ENCODE measurements at regions not wholly inside any gene's neighbourhood (a gene's known extent, or its start where the extent isn't known, plus 50 kb on each side); places are given as distances from the start of the nearest gene placed in this dataset.

GRCh38 chrX:109841869-109842579, 109.0 kb upstream of the ACSL4 start:
- FAIRE-seq (peak; percentile 58), DNase-seq (ENCODE audit: low read depth) (peak; percentile 47)
- no peak for TF ChIP-seq CTCF (IDR thresholded peaks at IDR 0.05; ENCODE audit: insufficient read depth, low read depth, low read length)
- H3K79me2 ChIP-seq (ENCODE audit: insufficient read depth, low read length), result no peaks in the 10 kb centered on the region
- no peak overlapping the region for H2AFZ ChIP-seq (ENCODE audit: low read depth, low read length)
- no peaks in the 10 kb centered on the region for H4K20me1 ChIP-seq (ENCODE audit: insufficient read depth, low read length)
- H3K27me3 ChIP-seq (ENCODE audit: insufficient read depth, low read length), result no peaks in the 10 kb centered on the region
- Mint-ChIP-seq H3K27me3 (ENCODE audit: low read depth, unreplicated experiment) (no peaks in the 10 kb centered on the region), H3K36me3 (ENCODE audit: low read depth, unreplicated experiment) (no peaks in the 10 kb centered on the region), H3K4me1 (ENCODE audit: low read depth, unreplicated experiment) (peaks cover 11% of the 10 kb centered on the region), H3K4me3 (ENCODE audit: unreplicated experiment) (no peak overlapping the region), H3K27ac (ENCODE audit: unreplicated experiment) (peak overlapping the region; percentile 72), H3K9me3 (ENCODE audit: unreplicated experiment) (no peaks in the 10 kb centered on the region)
- H3K9ac ChIP-seq (ENCODE audit: low read length), result no peak overlapping the region
- no peaks in the 10 kb centered on the region for H3K36me3 ChIP-seq (ENCODE audit: insufficient read depth, low read length)
- H3K27ac ChIP-seq (ENCODE audit: low read depth, low read length), result no peak overlapping the region
- peak overlapping the region; percentile 11 for H3K4me2 ChIP-seq (ENCODE audit: low read length)
- H3K4me1 ChIP-seq (ENCODE audit: insufficient read depth, low read length), result peaks cover 21% of the 10 kb centered on the region
- no peaks in the 10 kb centered on the region for H3K9me3 ChIP-seq (ENCODE audit: insufficient read depth, low read depth, low read length)
- H3K4me3 ChIP-seq (ENCODE audit: insufficient read depth, low read depth, low read length), result no peak overlapping the region

- Histone ChIP-seq H3K27ac (ENCODE audit: low read depth, low read length) (no peak overlapping the region), H3K4me2 (ENCODE audit: low read length) (no peak overlapping the region), H3K27me3 (ENCODE audit: insufficient read depth, low read length) (no peaks in the 10 kb centered on the region), H2AFZ (ENCODE audit: low read depth, low read length) (no peak overlapping the region), H4K20me1 (ENCODE audit: insufficient read depth, low read length) (no peaks in the 10 kb centered on the region), H3K9me3 (ENCODE audit: insufficient read depth, low read depth, low read length) (no peaks in the 10 kb centered on the region), H3K79me2 (ENCODE audit: insufficient read depth, low read length) (no peaks in the 10 kb centered on the region), H3K4me3 (ENCODE audit: insufficient read depth, low read depth, low read length) (no peak overlapping the region), H3K36me3 (ENCODE audit: insufficient read depth, low read length) (no peaks in the 10 kb centered on the region), H3K9ac (ENCODE audit: low read length) (no peak overlapping the region), H3K4me1 (ENCODE audit: insufficient read depth, low read length) (peaks cover 24% of the 10 kb centered on the region)
- no peak overlapping the region for H3K4me3 Mint-ChIP-seq (ENCODE audit: unreplicated experiment)
- no peaks in the 10 kb centered on the region for H3K36me3 Mint-ChIP-seq (ENCODE audit: low read depth, unreplicated experiment)
- DNase-seq (ENCODE audit: low read depth) (no peak), FAIRE-seq (no peak)
- no peaks in the 10 kb centered on the region for H3K27me3 Mint-ChIP-seq (ENCODE audit: low read depth, unreplicated experiment)
- TF ChIP-seq CTCF (IDR thresholded peaks at IDR 0.05; ENCODE audit: insufficient read depth, low read depth, low read length) (no peak), EZH2 (IDR thresholded peaks at IDR 0.05; ENCODE audit: insufficient read depth, low read length) (no peak)
- peaks cover 17% of the 10 kb centered on the region for H3K4me1 Mint-ChIP-seq (ENCODE audit: low read depth, unreplicated experiment)
- no peak overlapping the region for H3K27ac Mint-ChIP-seq (ENCODE audit: unreplicated experiment)
- no peaks in the 10 kb centered on the region for H3K9me3 Mint-ChIP-seq (ENCODE audit: unreplicated experiment)
Measured at GRCh38 chrX:109842611-109843010, 109.6 kb upstream of the ACSL4 start.

- Histone ChIP-seq H4K20me1 (ENCODE audit: insufficient read depth, low read length) (no peaks in the 10 kb centered on the region), H2AFZ (ENCODE audit: low read depth, low read length) (no peak overlapping the region), H3K4me3 (ENCODE audit: insufficient read depth, low read depth, low read length) (no peak overlapping the region), H3K9ac (ENCODE audit: low read length) (no peak overlapping the region), H3K9me3 (ENCODE audit: insufficient read depth, low read depth, low read length) (no peaks in the 10 kb centered on the region), H3K4me1 (ENCODE audit: insufficient read depth, low read length) (peaks cover 32% of the 10 kb centered on the region), H3K27ac (ENCODE audit: low read depth, low read length) (no peak overlapping the region), H3K27me3 (ENCODE audit: insufficient read depth, low read length) (no peaks in the 10 kb centered on the region), H3K36me3 (ENCODE audit: insufficient read depth, low read length) (no peaks in the 10 kb centered on the region), H3K4me2 (ENCODE audit: low read length) (no peak overlapping the region), H3K79me2 (ENCODE audit: insufficient read depth, low read length) (no peaks in the 10 kb centered on the region)
- H3K36me3 Mint-ChIP-seq (ENCODE audit: low read depth, unreplicated experiment), result no peaks in the 10 kb centered on the region
- no peak for FAIRE-seq
- DNase-seq (ENCODE audit: low read depth), result peak; percentile 66
- TF ChIP-seq EZH2 (IDR thresholded peaks at IDR 0.05; ENCODE audit: insufficient read depth, low read length) (no peak), CTCF (IDR thresholded peaks at IDR 0.05; ENCODE audit: insufficient read depth, low read depth, low read length) (no peak)
- peaks cover 25% of the 10 kb centered on the region for H3K4me1 Mint-ChIP-seq (ENCODE audit: low read depth, unreplicated experiment)
- no peak overlapping the region for H3K4me3 Mint-ChIP-seq (ENCODE audit: unreplicated experiment)
- H3K27ac Mint-ChIP-seq (ENCODE audit: unreplicated experiment), result no peak overlapping the region
- no peaks in the 10 kb centered on the region for H3K27me3 Mint-ChIP-seq (ENCODE audit: low read depth, unreplicated experiment)
- no peaks in the 10 kb centered on the region for H3K9me3 Mint-ChIP-seq (ENCODE audit: unreplicated experiment)
Measured at GRCh38 chrX:109843963-109844751, 111.1 kb upstream of the ACSL4 start.
